ENCODE measurements at regions not wholly inside any gene's neighbourhood (a gene's known extent, or its start where the extent isn't known, plus 50 kb on each side); places are given as distances from the start of the nearest gene placed in this dataset.
"Not testable (repeated sequence)": the region's sequence is repeated elsewhere in the genome, so short reads cannot be mapped to it uniquely, and the experiment has no call there.

DNA sequence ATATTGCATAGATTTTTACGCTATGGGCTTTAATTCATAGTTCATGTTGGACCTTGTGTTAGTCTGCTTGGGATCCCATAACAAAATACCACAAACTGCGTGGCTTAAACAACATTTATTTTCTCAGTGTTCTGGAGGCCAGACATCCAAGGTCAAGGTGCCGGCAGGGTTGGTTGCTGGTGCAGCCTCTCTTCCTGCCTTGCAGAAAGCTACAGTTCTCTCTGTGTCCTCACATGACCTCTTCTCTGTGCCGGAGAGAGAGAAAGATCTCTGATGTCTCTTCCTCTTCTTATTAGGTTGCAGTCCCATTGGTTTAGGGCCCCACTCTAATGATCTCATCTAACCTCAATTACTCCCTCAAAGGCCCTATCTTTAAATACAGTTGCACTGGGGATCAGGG lies 170.5 kb downstream of the IPO8 start:
- Histone ChIP-seq H3K36me3 (replicated peaks; ENCODE audit: control insufficient read depth, insufficient read depth, low read length) (no peaks in the 10 kb centered on the region), H3K4me3 (ENCODE audit: insufficient read depth, low read depth, low read length) (no peak overlapping the region), H3K27me3 (ENCODE audit: control insufficient read depth, insufficient read depth, low read length) (no peaks in the 10 kb centered on the region)
- DNase-seq: no peak

DNA sequence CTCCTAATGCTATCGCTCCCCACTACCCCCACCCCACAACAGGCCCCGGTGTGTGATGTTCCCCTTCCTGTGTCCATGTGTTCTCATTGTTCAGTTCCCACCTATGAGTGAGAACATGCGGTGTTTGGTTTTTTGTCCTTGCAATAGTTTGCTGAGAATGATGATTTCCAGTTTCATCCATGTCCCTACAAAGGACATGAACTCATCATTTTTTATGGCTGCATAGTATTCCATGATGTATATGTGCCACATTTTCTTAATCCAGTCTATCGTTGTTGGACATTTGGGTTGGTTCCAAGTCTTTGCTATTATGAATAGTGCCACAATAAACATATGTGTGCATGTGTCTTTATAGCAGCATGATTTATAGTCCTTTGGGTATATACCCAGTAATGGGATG lies 175.4 kb downstream of the IPO8 start:
- H3K36me3 ChIP-seq (replicated peaks; ENCODE audit: control insufficient read depth, insufficient read depth, low read length); DNase-seq: not testable (repeated sequence)

DNA sequence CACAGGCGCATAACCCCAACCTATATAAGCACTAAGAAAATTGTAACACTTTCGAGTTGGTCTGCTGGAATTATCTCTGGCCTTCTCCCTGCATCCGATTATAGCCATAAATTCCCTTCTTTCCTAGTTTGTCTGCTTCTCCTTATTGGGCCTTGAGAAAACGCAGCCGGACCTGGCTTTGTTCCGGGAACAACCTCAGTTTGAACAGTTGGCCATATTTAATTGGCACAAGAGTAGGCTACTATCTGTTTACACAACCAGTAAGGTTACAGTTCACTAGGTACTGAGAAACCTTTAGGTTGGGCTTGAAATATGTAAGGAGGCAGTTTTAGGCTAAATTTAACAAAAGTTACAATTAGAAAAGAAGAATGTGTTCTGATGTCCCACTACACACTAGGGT lies 176.1 kb downstream of the IPO8 start:
- Histone ChIP-seq H3K4me3 (ENCODE audit: insufficient read depth, low read depth, low read length) (no peak overlapping the region), H3K27me3 (ENCODE audit: control insufficient read depth, insufficient read depth, low read length) (no peaks in the 10 kb centered on the region), H3K36me3 (replicated peaks; ENCODE audit: control insufficient read depth, insufficient read depth, low read length) (no peaks in the 10 kb centered on the region)
- no peak for DNase-seq

More for the DNA sequence above, 175.4 kb downstream of the IPO8 start:
- H3K4me3 ChIP-seq (ENCODE audit: insufficient read depth, low read depth, low read length); H3K27me3 ChIP-seq (ENCODE audit: control insufficient read depth, insufficient read depth, low read length): not testable (repeated sequence)

GRCh38 chr12:30517320-30517719 lies 178.3 kb downstream of the IPO8 start:
- H3K4me3 ChIP-seq (ENCODE audit: insufficient read depth, low read depth, low read length): no peak overlapping the region
- no peak for DNase-seq
- H3K36me3 ChIP-seq (replicated peaks; ENCODE audit: control insufficient read depth, insufficient read depth, low read length): no peaks in the 10 kb centered on the region
- no peaks in the 10 kb centered on the region for H3K27me3 ChIP-seq (ENCODE audit: control insufficient read depth, insufficient read depth, low read length)

GRCh38 chr12:30515351-30515750 lies 180.3 kb downstream of the IPO8 start:
- DNase-seq: peak; percentile 15
- no peak overlapping the region for H3K4me3 ChIP-seq (ENCODE audit: insufficient read depth, low read depth, low read length)

DNA sequence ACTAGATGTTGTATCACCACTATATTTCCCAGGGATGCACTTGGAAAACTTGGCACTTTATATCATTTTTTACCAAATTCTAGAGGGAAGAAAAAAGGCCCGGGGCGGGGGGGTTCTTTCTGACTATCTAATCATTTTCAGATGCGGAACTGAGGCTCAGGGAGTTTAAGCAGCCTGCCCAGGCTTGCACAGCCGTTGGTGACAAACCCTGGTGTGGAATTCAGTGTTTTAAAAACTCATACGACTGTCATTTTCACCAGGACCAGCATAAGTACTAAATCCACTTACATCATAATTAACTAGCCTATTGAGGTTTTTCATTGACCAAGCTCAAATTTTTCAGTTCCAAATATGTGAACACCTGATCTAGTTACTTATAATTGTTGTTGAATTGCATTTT lies 181.0 kb downstream of the IPO8 start:
- Histone ChIP-seq H3K27me3 (ENCODE audit: control insufficient read depth, insufficient read depth, low read length) (no peaks in the 10 kb centered on the region), H3K36me3 (replicated peaks; ENCODE audit: control insufficient read depth, insufficient read depth, low read length) (no peaks in the 10 kb centered on the region), H3K4me3 (ENCODE audit: insufficient read depth, low read depth, low read length) (no peak overlapping the region)
- DNase-seq: no peak

More at GRCh38 chr12:30515351-30515750, 180.3 kb downstream of the IPO8 start:
- Histone ChIP-seq H3K36me3 (replicated peaks; ENCODE audit: control insufficient read depth, insufficient read depth, low read length) (no peaks in the 10 kb centered on the region), H3K27me3 (ENCODE audit: control insufficient read depth, insufficient read depth, low read length) (no peaks in the 10 kb centered on the region)

DNA sequence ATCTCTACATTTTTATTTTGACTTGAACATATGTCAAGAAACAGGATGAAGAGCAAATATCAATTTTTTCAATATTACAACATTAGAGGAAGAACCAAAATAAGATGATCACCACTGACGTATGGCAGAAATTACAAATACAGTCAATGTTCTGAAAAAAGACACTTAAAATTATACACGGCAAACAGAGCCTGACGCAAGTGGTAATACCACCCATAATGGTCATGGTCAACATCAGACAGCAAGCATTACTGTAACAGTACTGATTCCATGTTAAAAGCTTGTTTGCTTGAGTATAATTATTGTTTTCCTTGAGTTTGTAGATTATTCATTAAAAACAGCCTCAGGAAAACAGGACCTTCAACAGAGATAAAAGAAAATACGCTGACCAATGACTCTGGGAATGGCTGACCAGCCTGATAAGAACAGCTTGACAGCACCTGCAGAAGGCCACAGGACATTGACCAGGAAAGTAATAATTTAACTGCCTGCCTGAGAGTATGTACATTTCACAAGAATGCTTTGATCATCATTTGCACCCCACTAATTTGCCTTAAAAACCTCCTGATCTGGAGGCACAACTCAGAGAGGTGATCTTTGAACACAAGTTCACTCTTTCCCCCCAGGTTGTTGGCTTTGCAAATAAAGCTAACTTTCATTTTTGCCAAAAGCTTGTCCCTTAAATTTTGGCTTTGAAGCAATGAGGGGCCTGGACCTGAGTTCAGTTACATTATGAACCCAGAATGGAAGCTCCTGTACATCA lies 187.3 kb downstream of the IPO8 start:
- Histone ChIP-seq H3K27me3 (ENCODE audit: control insufficient read depth, insufficient read depth, low read length) (no peaks in the 10 kb centered on the region), H3K36me3 (replicated peaks; ENCODE audit: control insufficient read depth, insufficient read depth, low read length) (no peaks in the 10 kb centered on the region), H3K4me3 (ENCODE audit: insufficient read depth, low read depth, low read length) (no peak overlapping the region)
- no peak for DNase-seq

DNA sequence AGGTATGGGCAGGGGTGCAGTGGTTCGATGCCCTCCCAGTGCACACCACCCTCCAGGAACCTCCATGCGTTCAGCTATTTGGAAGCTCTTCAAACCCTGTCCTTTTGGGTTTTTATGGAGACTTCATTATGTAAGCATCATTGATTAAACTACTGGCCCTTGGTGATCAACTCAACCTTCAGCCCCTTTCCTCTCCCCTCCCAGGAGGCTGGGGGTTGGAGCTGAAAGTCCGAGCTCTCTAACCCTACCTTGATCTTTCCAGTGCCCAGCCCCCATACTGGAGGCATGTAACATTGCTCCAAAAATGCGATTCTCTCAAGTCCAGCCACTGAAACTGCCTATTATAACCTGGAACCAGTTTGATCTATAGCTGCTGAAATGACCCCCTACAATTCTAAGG lies 188.1 kb downstream of the IPO8 start:
- Histone ChIP-seq H3K27me3 (ENCODE audit: control insufficient read depth, insufficient read depth, low read length) (no peaks in the 10 kb centered on the region), H3K36me3 (replicated peaks; ENCODE audit: control insufficient read depth, insufficient read depth, low read length) (no peaks in the 10 kb centered on the region), H3K4me3 (ENCODE audit: insufficient read depth, low read depth, low read length) (no peak overlapping the region)
- no peak for DNase-seq

GRCh38 chr12:30506411-30506810 lies 189.3 kb downstream of the IPO8 start:
- Histone ChIP-seq H3K4me3 (ENCODE audit: insufficient read depth, low read depth, low read length) (no peak overlapping the region), H3K36me3 (replicated peaks; ENCODE audit: control insufficient read depth, insufficient read depth, low read length) (no peaks in the 10 kb centered on the region), H3K27me3 (ENCODE audit: control insufficient read depth, insufficient read depth, low read length) (no peaks in the 10 kb centered on the region)
- DNase-seq: no peak

DNA sequence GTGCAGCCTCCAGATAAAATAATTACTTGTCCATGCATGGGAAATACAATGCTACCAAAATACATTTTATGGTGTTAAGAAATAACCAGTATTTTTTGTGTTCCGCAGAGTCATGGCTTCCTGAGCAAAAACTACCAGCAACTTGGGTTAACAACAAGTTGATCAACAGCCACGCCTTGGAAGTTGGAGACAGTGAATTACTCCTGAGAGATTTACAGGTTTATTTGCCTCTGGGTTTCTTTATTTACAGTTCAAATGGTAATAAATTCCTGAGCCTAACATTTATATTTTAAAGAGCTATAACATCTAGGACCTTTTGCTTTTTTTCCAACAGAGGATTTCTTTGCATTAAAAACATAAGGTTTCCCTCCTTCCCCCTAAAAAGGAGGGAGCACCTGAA lies 194.0 kb downstream of the IPO8 start:
- no peak for DNase-seq
- Histone ChIP-seq H3K4me3 (ENCODE audit: insufficient read depth, low read depth, low read length) (no peak overlapping the region), H3K27me3 (ENCODE audit: control insufficient read depth, insufficient read depth, low read length) (no peaks in the 10 kb centered on the region), H3K36me3 (replicated peaks; ENCODE audit: control insufficient read depth, insufficient read depth, low read length) (no peaks in the 10 kb centered on the region)

- H3K4me3 ChIP-seq (ENCODE audit: insufficient read depth, low read depth, low read length): no peak overlapping the region
- no peaks in the 10 kb centered on the region for H3K36me3 ChIP-seq (replicated peaks; ENCODE audit: control insufficient read depth, insufficient read depth, low read length)
- no peak for DNase-seq
- no peaks in the 10 kb centered on the region for H3K27me3 ChIP-seq (ENCODE audit: control insufficient read depth, insufficient read depth, low read length)
Observed at GRCh38 chr12:30500532-30500931, 195.1 kb downstream of the IPO8 start.

DNA sequence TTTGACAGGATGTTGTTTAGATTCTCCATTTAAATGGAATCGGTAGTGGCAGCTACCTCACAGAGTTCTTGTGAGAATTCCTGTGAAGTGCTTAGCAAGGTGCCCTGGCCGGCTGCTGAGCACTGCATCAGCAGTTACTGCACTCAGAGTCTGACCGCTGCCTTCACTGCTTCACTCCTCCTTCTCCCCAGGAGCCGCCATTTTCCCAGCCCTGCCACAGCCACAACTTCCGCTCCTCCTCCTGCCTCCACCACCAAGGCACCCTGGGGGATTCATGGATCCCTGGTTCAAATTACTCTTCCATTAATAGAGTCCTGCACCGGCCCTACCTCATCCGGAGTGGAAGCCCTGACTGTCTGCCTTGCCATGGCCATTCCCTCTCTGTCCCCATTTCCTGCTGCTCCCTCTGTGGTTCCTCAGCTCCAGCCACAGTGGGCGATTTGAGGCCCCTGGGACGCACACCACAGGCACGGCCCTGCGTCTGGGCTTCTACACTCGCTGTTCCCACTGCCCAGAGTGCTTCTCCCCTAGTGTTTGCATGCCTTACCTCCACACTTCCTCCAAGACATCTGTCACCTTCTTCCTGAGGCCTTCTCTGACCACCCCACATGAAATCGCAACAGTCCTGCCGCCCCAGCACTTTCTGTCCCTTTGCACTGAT lies 210.3 kb downstream of the IPO8 start:
- H3K36me3 ChIP-seq (replicated peaks; ENCODE audit: control insufficient read depth, insufficient read depth, low read length): no peaks in the 10 kb centered on the region
- no peak overlapping the region for H3K4me3 ChIP-seq (ENCODE audit: insufficient read depth, low read depth, low read length)
- no peak for DNase-seq
- H3K27me3 ChIP-seq (ENCODE audit: control insufficient read depth, insufficient read depth, low read length): no peaks in the 10 kb centered on the region

DNA sequence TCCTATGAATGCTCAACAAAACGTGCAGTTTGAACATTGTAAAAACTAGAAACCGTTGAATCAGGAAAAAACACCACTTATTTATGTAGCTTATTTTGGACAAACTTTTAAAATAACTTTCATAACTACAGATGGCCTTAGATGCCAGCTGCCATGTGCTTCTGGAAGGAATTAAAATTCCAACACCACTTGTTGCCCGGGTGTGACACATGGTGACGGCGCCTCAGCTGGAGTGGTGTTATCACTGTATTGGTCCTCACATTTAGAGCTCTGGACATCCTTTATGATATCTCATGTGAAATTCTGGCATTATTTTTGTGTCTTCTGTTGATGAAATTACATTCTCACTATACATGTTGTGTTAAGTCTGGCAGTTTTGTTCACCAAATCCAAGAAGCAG lies 211.0 kb downstream of the IPO8 start:
- H3K4me3 ChIP-seq (ENCODE audit: insufficient read depth, low read depth, low read length): no peak overlapping the region
- no peaks in the 10 kb centered on the region for H3K36me3 ChIP-seq (replicated peaks; ENCODE audit: control insufficient read depth, insufficient read depth, low read length)
- no peak for DNase-seq
- H3K27me3 ChIP-seq (ENCODE audit: control insufficient read depth, insufficient read depth, low read length): no peaks in the 10 kb centered on the region

- no peaks in the 10 kb centered on the region for H3K36me3 ChIP-seq (replicated peaks; ENCODE audit: control insufficient read depth, insufficient read depth, low read length)
- no peak for DNase-seq
- no peaks in the 10 kb centered on the region for H3K27me3 ChIP-seq (ENCODE audit: control insufficient read depth, insufficient read depth, low read length)
- no peak overlapping the region for H3K4me3 ChIP-seq (ENCODE audit: insufficient read depth, low read depth, low read length)
Observed at GRCh38 chr12:30482650-30483049, 213.0 kb downstream of the IPO8 start.

DNA sequence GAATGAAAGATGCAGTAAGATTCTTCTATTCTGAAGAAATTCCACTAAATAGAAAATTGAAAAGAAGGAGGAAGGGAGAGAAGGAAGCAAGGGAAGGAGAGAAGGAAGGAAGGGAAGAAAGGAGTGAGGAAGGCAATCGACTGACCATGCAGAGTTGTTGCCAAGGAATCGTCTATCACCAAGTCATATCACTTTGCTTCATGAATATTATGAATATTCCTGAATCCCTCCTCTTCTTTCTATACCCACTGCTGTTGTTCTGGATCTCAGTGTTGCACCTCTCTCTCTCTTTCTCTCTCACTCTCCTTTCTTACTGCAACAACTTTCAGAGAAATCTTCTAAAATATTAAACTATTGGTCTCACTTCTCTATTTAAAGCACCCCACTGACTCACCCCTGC lies 222.4 kb downstream of the IPO8 start:
- Histone ChIP-seq H3K27me3 (ENCODE audit: control insufficient read depth, insufficient read depth, low read length) (no peaks in the 10 kb centered on the region), H3K36me3 (replicated peaks; ENCODE audit: control insufficient read depth, insufficient read depth, low read length) (no peaks in the 10 kb centered on the region), H3K4me3 (ENCODE audit: insufficient read depth, low read depth, low read length) (no peak overlapping the region)
- DNase-seq: no peak

Measured in H7 (cell line).